ENCODE measurements at regions not wholly inside any gene's neighbourhood (a gene's known extent, or its start where the extent isn't known, plus 50 kb on each side); places are given as distances from the start of the nearest gene placed in this dataset.

GRCh38 chr3:81394651-81395524, 366.6 kb downstream of the GBE1 start:
- TF ChIP-seq CTCF (IDR thresholded peaks at IDR 0.05; ENCODE audit: extremely low read depth, missing control alignments) = no peak
- no peak for DNase-seq (ENCODE audit: low spot score)

- no peak for DNase-seq (ENCODE audit: low spot score)
- no peak for TF ChIP-seq CTCF (IDR thresholded peaks at IDR 0.05; ENCODE audit: extremely low read depth, missing control alignments)
Measured at GRCh38 chr3:81393251-81393650, 368.2 kb downstream of the GBE1 start.

- no peak for TF ChIP-seq CTCF (IDR thresholded peaks at IDR 0.05; ENCODE audit: extremely low read depth, missing control alignments)
- DNase-seq (ENCODE audit: low spot score) = no peak
Measured at GRCh38 chr3:81390796-81391195, 370.6 kb downstream of the GBE1 start.

- no peak for DNase-seq (ENCODE audit: low spot score)
- no peak for TF ChIP-seq CTCF (IDR thresholded peaks at IDR 0.05; ENCODE audit: extremely low read depth, missing control alignments)
Measured at GRCh38 chr3:81388191-81388590, 373.3 kb downstream of the GBE1 start.

GRCh38 chr3:81382470-81382869, 379.0 kb downstream of the GBE1 start:
- DNase-seq (ENCODE audit: low spot score) = no peak
- no peak for TF ChIP-seq CTCF (IDR thresholded peaks at IDR 0.05; ENCODE audit: extremely low read depth, missing control alignments)

- TF ChIP-seq CTCF (IDR thresholded peaks at IDR 0.05; ENCODE audit: extremely low read depth, missing control alignments) = no peak
Measured at GRCh38 chr3:81380234-81380633, 381.2 kb downstream of the GBE1 start.

GRCh38 chr3:81378552-81379293, 382.7 kb downstream of the GBE1 start:
- no peak for TF ChIP-seq CTCF (IDR thresholded peaks at IDR 0.05; ENCODE audit: extremely low read depth, missing control alignments)
- DNase-seq (ENCODE audit: low spot score) = no peak

More at GRCh38 chr3:81380234-81380633, 381.2 kb downstream of the GBE1 start:
- DNase-seq (ENCODE audit: low spot score) = no peak

Data from GM20000 (cell line).